Keratinocyte (primary cell): ENCODE measurements at regions not wholly inside any gene's neighbourhood (a gene's known extent, or its start where the extent isn't known, plus 50 kb on each side); places are given as distances from the start of the nearest gene placed in this dataset.

Source experiments
- CTCF ChIP-seq, 3 experiments: IDR thresholded peaks in 1 of 3; conservative IDR thresholded peaks in 1 of 3; optimal IDR thresholded peaks in 1 of 3; 2 replicates in 2 of 3; 3 replicates in 1 of 3; pipeline versions ENCODE3 to v1.5.1; 2011; ENCODE audit warnings: low read length in 3 of 3, mild to moderate bottlenecking in 3 of 3, moderate library complexity in 2 of 3, control low read depth in 1 of 3, inconsistent platforms in 1 of 3; ENCODE audit not compliant: insufficient read depth in 2 of 3; ENCODE audit errors: extremely low read depth in 1 of 3
- EZH2 ChIP-seq: IDR thresholded peaks from one replicate; pipeline ENCODE4 v1.6.1; 2012; ENCODE audit warnings: inconsistent platforms, mild to moderate bottlenecking, low read length, moderate library complexity

- TF ChIP-seq CTCF (optimal IDR thresholded peaks at IDR 0.05 in 1 of 3, IDR thresholded peaks at IDR 0.05 in 1 of 3, conservative IDR thresholded peaks at IDR 0.05 in 1 of 3; ENCODE audit: extremely low read depth in 1 of 3, insufficient read depth in 2 of 3, low read length in 3 of 3): no peak
- TF ChIP-seq EZH2: no peak
Measured at GRCh38 chr6:134733801-134734200, 216.1 kb downstream of the ALDH8A1 start.
